SK-MEL-5 (cell line): ENCODE measurements at regions not wholly inside any gene's neighbourhood (a gene's known extent, or its start where the extent isn't known, plus 50 kb on each side); places are given as distances from the start of the nearest gene placed in this dataset.
A peak's percentile ranks its signal among the peaks of the same experiment; 100 is the strongest.

Source experiments
- DNase-seq: peaks from one replicate; pipeline ENCODE4 v3.0.0-alpha.2; 2016; ENCODE audit warnings: low read depth, low spot score
- in situ Hi-C: cut with HindIII; loops from 2 replicates; pipeline ENCODE4 v1.10.0; 2016; ENCODE audit warnings: low sequenced_read_pairs, high pct_unique_total_duplicates, low pct_unique_long_range_greater_than_20kb

DNA sequence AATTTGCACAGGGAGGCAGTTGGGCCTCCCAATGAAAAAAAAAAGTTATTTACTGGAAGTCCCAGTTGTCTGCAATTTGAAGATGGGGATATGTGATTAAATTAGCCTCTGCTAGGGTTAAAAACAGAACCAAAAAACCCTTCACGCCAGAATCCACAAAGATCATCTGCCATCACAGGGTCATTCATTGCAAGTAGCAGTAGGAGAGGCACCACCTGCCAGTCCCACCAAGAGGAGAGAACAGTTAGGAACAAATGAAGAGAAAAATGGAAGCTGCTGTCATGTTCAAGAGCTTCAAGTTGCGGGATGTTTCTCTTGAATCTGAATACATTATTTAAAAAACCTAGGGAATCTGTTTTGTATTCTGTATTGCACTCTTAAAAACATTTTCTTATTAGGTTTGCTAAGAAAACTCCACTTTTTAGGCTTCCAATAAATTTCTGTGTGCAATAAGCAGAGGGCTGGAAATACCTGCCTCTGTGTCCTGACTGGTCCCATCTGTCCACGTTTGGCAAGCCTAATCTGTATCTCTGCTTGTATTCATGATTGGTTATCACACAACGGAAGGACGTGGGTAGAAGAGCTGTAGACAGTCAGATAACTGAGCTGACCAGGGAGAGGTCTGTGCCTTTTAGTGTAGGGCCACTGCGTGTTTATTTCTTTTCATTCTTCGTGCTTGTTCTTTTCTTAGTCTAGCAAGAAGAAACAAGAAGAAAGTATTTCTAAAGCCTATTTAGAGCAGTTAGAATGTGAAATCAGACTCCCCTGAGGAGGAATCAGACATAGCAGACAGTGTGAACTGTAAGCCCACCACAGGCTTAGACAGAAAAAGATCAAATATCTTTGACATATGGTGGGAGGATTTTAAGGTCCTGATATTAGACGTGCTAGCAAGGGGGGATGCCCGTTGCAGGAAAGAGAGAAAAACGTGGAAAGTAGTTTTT is 630.6 kb upstream of the SEMA6A start:
- no peak for DNase-seq
- in situ Hi-C loops: no loop called here

DNA sequence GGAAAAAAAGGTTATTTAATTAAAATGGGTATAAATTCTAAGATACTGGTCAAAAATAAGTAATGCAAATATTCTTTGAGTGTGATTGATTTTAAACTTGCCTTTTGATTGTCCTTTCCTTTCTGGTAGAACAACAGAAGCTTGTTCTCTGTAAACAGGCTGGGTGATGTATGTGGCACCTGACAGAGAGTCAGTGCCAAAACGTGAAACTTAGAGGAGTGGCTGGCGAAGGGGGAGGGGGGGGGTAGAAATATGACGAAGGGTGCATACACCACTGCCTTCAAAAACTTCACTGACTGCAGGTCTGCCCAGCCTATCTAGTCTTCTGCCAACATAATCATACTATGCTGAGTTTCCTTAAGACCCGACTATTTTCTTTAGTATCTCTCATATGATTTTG is 629.8 kb upstream of the SEMA6A start:
- in situ Hi-C loops: no loop called here
- DNase-seq: peak; percentile 53

DNA sequence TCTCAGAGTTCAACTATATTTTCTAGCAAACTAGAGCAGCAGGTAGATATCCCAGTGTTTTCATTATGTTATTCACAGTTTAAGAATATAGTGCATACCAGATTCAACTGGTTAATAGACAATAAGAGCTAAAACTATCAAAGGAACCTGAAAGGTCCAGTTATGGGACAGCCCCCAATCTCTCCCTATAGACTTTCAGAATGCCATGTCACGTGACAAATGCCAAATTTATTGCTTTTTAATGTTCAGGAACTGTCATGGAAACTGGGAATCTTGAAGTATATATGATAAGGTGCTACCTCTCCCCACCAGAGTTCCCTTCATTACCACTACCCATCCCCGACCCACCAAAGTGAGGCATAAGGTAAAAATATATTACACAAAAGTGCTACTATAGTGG is 629.0 kb upstream of the SEMA6A start:
- DNase-seq: no peak
- in situ Hi-C loops: no loop called here

DNA sequence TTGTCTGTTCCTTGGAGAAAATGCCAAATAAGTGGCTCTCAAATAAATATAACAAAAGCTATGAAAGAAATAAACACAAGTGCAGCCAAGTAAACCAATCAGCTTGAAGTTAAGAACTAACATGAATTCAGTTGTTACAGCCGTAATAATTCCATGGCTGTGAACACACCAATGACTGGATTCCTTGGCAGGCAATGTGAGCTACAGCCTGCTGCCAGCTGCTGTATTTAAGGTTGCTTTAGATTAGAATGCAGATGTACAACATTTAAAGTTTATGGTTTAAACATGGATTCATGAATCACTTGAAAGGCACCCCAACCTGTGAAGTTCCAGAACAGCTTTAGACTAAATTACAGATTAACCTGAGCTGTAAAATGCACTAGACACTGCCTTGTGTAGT is 626.4 kb upstream of the SEMA6A start:
- no peak for DNase-seq
- in situ Hi-C loops: no loop called here

DNA sequence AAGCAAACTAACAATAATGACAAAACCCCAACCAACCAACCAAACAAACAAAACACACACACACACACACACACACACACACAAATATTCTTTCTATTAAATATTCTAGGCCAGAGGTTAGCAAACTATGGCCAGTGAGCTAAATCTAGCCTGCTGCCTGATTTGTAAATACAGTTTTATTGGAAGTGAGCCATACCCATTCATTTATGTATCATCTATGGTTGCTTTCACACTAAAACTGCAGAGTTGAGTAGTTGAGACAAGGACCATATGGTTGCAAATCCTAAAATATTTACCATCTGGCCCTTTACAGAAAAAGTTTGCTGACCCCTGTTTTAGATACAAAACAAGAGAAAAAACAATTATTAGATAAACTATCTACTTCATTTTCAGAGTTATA is 620.5 kb upstream of the SEMA6A start:
- in situ Hi-C loops: no loop called here
- no peak for DNase-seq

DNA sequence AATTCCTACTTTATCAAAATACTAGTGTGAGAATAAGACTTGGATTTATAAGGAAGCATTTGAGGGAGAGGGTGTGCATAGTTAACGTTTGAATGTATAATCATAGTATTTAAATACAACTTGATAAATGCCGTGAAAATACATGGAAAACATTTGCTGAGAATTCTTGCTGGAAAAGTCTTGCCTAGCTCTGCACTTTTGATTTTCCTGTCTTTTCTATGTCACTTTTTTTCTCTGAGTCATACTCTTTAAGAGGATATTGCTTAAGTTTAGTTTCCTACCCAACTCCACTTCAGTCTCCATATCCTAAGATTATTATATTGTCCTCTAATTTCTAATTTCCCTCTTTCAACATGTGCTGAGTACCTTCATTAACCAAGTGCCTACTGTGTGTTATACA is 616.6 kb upstream of the SEMA6A start:
- no peak for DNase-seq
- in situ Hi-C loops: no loop called here

DNA sequence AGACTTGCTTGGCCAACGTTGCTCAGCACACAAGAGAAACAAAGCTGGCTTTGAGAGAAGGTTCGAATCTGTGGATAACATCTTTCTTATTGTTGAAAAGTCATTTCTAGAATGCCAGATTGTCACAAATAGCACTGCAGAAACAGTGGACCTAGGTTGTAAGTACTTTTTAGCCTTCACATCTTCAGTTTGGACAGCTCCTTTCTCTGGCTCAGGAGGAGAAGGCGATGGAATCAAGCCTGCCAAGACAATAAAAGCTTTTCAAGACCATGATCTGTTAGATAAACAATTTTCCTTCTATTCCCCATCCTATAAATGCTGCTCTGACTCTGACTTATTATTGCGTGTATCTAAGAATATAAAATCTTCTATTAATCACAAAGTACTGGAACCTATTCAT is 615.2 kb upstream of the SEMA6A start:
- in situ Hi-C loops: no loop called here
- no peak for DNase-seq

DNA sequence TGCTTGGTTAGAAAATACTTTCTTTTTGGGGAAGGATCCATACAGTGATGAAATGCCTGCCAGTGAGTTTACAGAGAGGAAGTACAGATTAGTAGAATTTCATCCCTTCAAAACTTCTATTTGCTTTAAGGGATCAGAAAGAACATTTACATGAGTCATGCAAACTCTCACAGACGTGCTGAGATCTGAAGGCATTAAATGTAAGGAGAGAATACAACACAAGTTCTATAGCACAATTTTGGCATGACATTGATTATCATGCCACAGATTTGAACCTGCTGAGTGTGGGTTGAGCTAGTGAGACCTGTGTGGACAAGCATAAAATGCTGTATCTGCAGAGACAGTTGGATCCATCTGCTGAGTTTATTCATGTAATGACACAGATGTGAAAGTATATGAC is 613.6 kb upstream of the SEMA6A start:
- in situ Hi-C loops: no loop called here
- no peak for DNase-seq

DNA sequence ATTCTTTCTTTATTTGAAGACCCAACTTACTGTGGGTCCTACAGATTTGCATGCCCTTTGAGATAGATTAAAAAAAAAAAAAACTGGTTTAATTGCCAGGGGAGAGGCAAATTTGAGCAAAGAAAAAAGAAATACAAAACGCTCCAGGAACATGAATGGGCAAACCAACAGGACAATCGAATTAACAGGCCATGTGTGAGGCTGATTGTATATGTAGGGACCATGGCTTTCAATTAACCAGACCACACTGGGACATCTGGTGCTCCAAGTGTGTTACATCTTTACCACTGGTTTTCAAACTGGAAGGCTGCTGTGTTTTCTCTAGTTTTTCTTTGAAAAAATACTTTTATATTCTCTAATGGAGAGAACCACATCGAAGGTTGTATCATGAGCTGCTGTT is 612.1 kb upstream of the SEMA6A start:
- in situ Hi-C loops: no loop called here

DNA sequence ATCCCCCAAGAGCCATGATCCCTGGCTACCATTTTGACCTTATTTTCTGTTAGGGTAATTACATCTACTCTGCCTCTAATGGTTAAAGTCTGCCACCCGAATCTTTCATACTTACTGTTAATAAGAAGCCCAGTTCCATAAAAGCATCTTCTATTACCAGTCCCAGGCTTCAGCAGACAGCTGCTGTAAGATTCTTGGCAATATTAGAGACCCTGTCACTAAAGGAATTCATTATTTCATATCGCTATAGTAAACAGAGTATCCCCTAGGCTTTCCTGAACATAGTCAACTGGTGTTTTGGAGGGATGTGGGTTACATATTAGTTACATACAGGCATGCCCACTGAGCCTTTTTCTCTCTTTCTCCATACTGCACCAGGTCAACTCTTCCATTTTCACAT is 608.7 kb upstream of the SEMA6A start:
- in situ Hi-C loops: no loop called here

More for the DNA sequence above, 612.1 kb upstream of the SEMA6A start:
- DNase-seq: no peak

DNA sequence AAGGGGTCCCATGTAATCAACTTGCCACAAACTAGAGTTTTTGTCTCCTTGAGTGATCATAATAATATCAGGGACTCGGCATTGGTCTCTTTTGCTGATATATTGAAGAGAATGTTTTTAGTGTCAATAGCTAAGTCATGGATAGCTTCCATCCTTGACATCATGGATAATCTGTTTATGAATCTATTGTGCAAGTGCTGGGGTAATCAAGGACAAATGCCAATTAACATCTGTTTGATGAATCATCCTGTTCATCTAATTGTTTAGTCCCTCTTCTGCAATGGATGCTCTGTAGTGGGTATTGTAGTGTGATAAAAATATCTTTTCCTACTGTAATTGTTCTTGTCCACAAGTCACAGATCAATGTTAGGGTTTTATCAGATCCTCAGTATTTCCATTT is 607.5 kb upstream of the SEMA6A start:
- DNase-seq: no peak

More for the DNA sequence above, 608.7 kb upstream of the SEMA6A start:
- no peak for DNase-seq

DNA sequence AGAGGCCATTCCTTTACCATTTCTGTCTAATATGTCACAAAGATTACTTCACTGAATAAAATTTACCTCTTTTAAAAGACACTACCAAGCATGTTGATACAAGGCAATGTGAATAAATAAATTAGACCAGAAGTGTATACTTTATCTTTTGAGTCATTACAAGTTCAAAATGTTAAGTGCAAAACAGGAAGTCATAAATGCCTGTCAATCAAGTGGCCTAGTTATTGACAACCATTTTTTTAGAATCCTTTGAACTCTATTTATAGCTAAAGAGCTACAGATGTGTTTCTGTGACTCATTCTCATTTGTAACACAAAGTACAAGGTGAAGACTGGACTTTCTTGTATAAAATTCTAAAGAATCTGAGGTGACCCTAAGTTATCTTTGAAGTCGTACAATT is 602.7 kb upstream of the SEMA6A start:
- no peak for DNase-seq
- in situ Hi-C loops: no loop called here

More for the DNA sequence above, 607.5 kb upstream of the SEMA6A start:
- in situ Hi-C loops: no loop called here

DNA sequence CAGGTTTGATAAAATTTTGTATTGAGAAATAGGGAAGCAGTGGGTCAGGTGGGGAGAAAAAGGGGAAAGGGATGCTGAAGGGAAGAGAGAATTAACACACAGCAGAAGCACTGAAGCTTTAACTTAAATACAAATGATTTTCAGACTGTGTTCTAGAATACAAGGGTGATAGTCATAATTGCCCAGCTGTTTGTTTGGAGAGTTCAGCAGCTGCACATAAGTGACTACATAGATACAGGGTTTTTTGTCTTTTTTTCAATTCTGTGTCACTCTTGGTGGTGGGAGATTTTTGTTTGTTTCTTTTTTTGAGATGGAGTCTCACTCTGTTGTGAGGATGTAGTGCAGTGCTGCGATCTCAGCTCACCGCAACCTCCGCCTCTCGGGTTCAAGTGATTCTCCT is 590.4 kb upstream of the SEMA6A start:
- DNase-seq: no peak
- in situ Hi-C loops: no loop called here

DNA sequence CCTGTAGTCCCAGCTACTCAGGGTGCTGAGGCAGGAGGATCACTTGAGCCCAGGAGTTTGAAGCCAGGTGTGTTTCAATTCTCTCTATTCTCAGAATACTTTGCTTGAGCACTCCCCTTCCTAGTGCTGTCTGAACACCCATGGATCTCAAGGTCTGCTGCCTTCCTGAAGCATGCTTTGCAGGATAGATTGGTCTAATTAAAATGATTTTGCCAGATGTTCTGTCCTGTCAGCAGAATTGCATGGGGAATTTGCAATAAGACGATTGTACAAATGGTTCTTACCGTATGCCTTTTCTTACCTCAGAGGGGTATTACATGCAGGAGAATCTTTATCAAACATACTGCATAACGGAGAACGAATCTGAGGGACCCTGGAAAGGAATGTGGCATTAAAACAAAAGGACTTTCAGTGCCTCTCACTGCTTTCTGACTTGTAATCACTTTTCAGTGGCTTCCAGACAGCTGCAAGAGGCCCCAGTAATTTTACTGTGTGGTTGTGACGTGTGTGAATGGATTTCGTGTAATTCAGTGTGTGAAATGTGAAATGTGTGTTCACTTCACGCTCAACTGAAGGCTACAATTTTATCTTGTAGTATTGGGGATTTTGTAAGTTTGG is 587.2 kb upstream of the SEMA6A start:
- in situ Hi-C loops: no loop called here
- no peak for DNase-seq

DNA sequence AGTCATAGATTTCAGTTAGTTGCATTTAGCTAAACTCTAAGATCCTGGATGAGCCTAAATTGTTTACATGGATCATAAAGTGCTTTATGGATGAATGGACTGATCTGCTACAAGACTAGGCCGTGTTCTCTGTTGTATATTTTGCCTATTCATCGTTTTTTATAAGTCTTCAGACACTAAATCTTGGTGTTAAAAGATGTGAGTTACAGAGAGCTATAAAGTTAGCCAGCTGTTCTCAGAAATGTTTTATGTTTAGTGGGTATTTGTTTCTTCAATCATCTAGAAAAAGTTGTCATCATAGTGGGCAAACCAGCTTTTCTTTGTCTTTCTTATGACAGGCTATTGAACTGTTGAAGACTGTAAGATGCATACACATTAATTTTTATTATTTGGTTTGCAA is 585.8 kb upstream of the SEMA6A start:
- in situ Hi-C loops: no loop called here
- DNase-seq: no peak

DNA sequence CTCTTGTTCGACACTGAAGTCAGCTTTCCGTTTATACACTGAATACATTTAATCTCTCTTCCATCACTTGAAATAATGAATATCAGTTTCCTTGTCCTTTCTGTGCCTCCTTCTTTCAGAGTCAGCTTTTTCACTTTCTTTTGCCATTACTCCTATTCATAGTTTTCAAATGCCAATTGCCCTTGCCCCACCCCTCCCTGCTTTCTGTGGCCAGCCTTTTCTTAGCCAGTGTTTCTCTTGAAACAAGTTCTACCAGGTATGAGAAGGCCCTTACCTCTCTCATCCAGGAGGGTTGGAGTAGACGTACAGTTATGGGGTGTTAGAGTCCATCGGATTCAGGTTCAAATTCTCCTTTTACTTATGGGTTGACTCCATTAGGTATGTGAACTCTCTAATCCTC is 574.7 kb upstream of the SEMA6A start:
- in situ Hi-C loops: no loop called here

DNA sequence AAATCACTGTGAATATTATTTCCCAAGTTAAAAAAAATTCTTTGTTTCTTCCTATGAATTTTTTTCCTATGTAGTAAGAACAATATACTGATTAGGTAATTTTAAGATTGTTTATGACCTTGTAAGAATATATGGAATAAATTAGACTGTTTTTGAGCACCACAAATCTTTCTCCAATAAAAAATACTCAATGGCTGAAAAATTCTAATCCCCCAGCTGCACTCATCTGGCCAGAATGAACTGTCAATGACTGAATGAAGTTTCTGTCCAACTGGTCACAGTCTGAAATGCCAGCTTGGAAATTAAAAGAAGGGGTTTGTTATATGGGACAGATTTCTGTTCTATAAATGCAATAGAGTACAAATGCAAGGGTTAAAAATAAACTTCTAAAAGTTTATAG is 569.5 kb upstream of the SEMA6A start:
- in situ Hi-C loops: no loop called here
- DNase-seq: no peak

More for the DNA sequence above, 574.7 kb upstream of the SEMA6A start:
- DNase-seq: no peak

DNA sequence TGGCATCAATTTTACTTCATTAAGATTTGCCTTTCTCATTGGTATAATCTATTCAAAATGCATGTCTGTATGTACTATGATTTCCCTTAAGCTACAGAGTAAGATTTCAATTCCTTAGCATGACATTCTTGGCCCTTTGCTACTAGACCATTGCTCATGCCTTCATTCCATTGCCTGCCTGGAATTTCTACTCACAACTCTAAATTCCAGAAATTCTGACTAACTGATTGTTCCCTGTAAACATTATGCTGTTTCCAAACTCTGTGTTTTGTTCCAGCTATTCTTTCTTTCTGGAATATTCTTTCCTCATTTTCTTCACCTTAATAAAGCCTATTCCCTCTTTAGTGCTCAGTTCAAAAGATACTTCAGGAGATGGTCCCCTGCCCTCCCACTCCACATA is 568.8 kb upstream of the SEMA6A start:
- no peak for DNase-seq
- in situ Hi-C loops: no loop called here

DNA sequence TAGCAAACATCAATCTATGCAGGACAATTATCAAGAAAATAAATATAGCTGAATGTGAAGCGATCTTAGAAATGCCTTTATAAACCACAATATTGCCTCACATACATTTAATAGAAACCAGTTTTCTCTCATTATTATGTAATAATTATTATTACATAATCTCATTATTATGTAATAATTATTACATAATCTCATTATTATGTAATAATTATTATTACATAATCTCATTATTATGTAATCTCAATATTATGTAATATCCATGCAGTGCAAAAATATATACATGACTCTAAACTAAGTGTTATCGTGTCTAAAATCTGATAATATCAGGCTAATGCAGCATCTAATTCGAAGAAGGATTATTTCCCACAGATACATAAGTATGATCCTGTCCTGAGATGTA is 563.9 kb upstream of the SEMA6A start:
- no peak for DNase-seq
- in situ Hi-C loops: no loop called here
